Caco-2 (cell line): ENCODE measurements at regions not wholly inside any gene's neighbourhood (a gene's known extent, or its start where the extent isn't known, plus 50 kb on each side); places are given as distances from the start of the nearest gene placed in this dataset.
A peak's percentile ranks its signal among the peaks of the same experiment; 100 is the strongest.

Experiments
- BruUV-seq: library from RNA; stranded (reverse); fragments of 400-500 nt; replicated peaks from 2 replicates; lab custom pipeline; 2021; lab: Mats Ljungman, UMichigan
- CTCF ChIA-PET: fragments of 300-600 bp; sonication (Branson Sonifier 250); formaldehyde crosslinking; loops from one replicate; lab custom pipeline; 2022; ENCODE audit warnings: antibody characterized with exemption; lab: Charles Lee
- POLR2A ChIA-PET: fragments of 300-600 bp; sonication (Branson Sonifier 250); formaldehyde crosslinking; loops from one replicate; lab custom pipeline; 2022; ENCODE audit warnings: antibody characterized with exemption; lab: Charles Lee
- DNase-seq, 2 experiments: peaks; one replicate each; pipeline versions ENCODE4 v3.0.0 to v3.0.0-alpha.2; 2020 to 2022
- H3K27me3 ChIP-seq: replicated peaks from 2 replicates; pipeline ENCODE4 v1.6.0; 2011; ENCODE audit warnings: low read length; ENCODE audit not compliant: control insufficient read depth, insufficient read depth
- H3K36me3 ChIP-seq: 2 replicates; pipeline ENCODE4 v1.5.1; 2011; ENCODE audit warnings: low read length; ENCODE audit not compliant: control insufficient read depth, insufficient read depth
- H3K4me1 ChIP-seq: fragments of 250-450 bp; sonication (Bioruptor Pico); 2 replicates; pipeline ENCODE4 v1.5.1; 2020; ENCODE audit warnings: mild to moderate bottlenecking
- H3K4me3 ChIP-seq: 2 replicates; pipeline ENCODE4 v1.5.1; 2011; ENCODE audit warnings: low read depth, mild to moderate bottlenecking, control low read depth, low read length
- H3K9me3 ChIP-seq: fragments of 250-450 bp; sonication (Bioruptor Pico); 2 replicates; pipeline ENCODE4 v1.5.1; 2020; ENCODE audit warnings: mild to moderate bottlenecking, moderate library complexity
- H3K27ac Mint-ChIP-seq: one replicate; pipeline ENCODE4 v1.8.0; 2022; ENCODE audit warnings: mixed read lengths; ENCODE audit not compliant: unreplicated experiment
- H3K27me3 Mint-ChIP-seq: one replicate; pipeline ENCODE4 v1.8.0; 2022; ENCODE audit warnings: mixed read lengths; ENCODE audit not compliant: insufficient read depth, unreplicated experiment
- H3K36me3 Mint-ChIP-seq: one replicate; pipeline ENCODE4 v1.8.0; 2022; ENCODE audit warnings: mild to moderate bottlenecking, mixed read lengths; ENCODE audit not compliant: insufficient read depth, unreplicated experiment
- H3K4me1 Mint-ChIP-seq: one replicate; pipeline ENCODE4 v1.8.0; 2022; ENCODE audit warnings: low read depth, mixed read lengths; ENCODE audit not compliant: unreplicated experiment
- H3K4me3 Mint-ChIP-seq: one replicate; pipeline ENCODE4 v1.8.0; 2022; ENCODE audit warnings: mild to moderate bottlenecking, moderate library complexity, mixed read lengths; ENCODE audit not compliant: unreplicated experiment
- H3K9me3 Mint-ChIP-seq: one replicate; pipeline ENCODE4 v1.8.0; 2022; ENCODE audit warnings: mixed read lengths; ENCODE audit not compliant: unreplicated experiment
- intact Hi-C: fragments of 100-400 bp; cut with micrococcal nuclease; formaldehyde crosslinking; loops from one replicate; pipeline ENCODE4 v1.10.0; 2022; ENCODE audit not compliant: unreplicated experiment
- TF ChIP-seq, protein P1 (sequence below), 2 experiments: fragments of 200-600 bp in 1 of 2; IDR thresholded peaks; 1 replicate in 1 of 2; 2 replicates in 1 of 2; pipeline versions ENCODE4 v1.5.1 to v1.8.0; 2011 to 2022; ENCODE audit warnings: antibody characterized with exemption in 1 of 2, control low read depth in 1 of 2, inconsistent platforms in 1 of 2, low read depth in 1 of 2, low read length in 1 of 2, mild to moderate bottlenecking in 1 of 2, moderate library complexity in 1 of 2; ENCODE audit not compliant: insufficient read depth in 1 of 2, severe bottlenecking in 1 of 2, unreplicated experiment in 1 of 2

DNA sequence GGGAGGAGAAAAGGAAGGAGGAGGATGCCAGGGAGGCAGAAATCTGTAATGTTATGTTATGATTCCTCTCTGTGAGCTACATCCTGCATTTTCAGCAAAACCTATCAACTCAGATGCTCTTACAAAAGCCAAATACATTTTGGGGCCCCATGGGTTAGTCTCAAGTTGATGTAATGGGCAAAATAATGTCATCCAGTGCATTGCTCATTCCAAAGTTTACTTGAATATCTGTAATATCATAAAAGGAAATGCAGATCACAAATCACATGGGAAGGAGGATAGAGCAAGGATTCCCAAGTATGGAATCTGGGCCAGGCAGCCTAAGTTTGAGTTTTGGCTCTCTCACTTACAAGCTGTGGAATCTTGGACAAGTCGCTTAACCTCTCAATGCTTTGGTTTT is 74.9 kb upstream of the SOD3 start:
- H3K9me3 ChIP-seq: no peaks in the 10 kb centered on the region; the same call in 1 of the 2 replicates
- Mint-ChIP-seq H3K36me3 (no peaks in the 10 kb centered on the region), H3K27me3 (peaks cover 2% of the 10 kb centered on the region), H3K4me3 (no peak overlapping the region), H3K9me3 (no peaks in the 10 kb centered on the region), H3K4me1 (no peaks in the 10 kb centered on the region), H3K27ac (no peak overlapping the region)
- H3K27me3 ChIP-seq: no peaks in the 10 kb centered on the region
- H3K4me1 ChIP-seq: no peaks in the 10 kb centered on the region
- no peak for DNase-seq
- intact Hi-C loops: no loop called here
- BruUV-seq: no TSS peak
- H3K36me3 ChIP-seq: no peaks in the 10 kb centered on the region
- H3K4me3 ChIP-seq: no peak overlapping the region
- ChIA-PET POLR2A (no interaction called here), CTCF (no interaction called here)
- TF ChIP-seq, protein P1, sequence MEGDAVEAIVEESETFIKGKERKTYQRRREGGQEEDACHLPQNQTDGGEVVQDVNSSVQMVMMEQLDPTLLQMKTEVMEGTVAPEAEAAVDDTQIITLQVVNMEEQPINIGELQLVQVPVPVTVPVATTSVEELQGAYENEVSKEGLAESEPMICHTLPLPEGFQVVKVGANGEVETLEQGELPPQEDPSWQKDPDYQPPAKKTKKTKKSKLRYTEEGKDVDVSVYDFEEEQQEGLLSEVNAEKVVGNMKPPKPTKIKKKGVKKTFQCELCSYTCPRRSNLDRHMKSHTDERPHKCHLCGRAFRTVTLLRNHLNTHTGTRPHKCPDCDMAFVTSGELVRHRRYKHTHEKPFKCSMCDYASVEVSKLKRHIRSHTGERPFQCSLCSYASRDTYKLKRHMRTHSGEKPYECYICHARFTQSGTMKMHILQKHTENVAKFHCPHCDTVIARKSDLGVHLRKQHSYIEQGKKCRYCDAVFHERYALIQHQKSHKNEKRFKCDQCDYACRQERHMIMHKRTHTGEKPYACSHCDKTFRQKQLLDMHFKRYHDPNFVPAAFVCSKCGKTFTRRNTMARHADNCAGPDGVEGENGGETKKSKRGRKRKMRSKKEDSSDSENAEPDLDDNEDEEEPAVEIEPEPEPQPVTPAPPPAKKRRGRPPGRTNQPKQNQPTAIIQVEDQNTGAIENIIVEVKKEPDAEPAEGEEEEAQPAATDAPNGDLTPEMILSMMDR (IDR thresholded peaks at IDR 0.05; ENCODE audit: insufficient read depth in 1 of 2, low read depth in 1 of 2, low read length in 1 of 2, severe bottlenecking in 1 of 2, unreplicated experiment in 1 of 2): no peak

GRCh38 chr4:24720979-24721378 is 74.4 kb upstream of the SOD3 start:
- POLR2A ChIA-PET: no interaction called here
- Histone ChIP-seq H3K9me3 (no peaks in the 10 kb centered on the region; the same call in 1 of the 2 replicates), H3K4me1 (no peaks in the 10 kb centered on the region), H3K36me3 (no peaks in the 10 kb centered on the region), H3K4me3 (no peak overlapping the region), H3K27me3 (no peaks in the 10 kb centered on the region)
- no peaks in the 10 kb centered on the region for H3K36me3 Mint-ChIP-seq
- no peak overlapping the region for H3K27ac Mint-ChIP-seq
- CTCF ChIA-PET: no interaction called here
- no peaks in the 10 kb centered on the region for H3K9me3 Mint-ChIP-seq
- H3K4me1 Mint-ChIP-seq: no peaks in the 10 kb centered on the region
- intact Hi-C loops: no loop called here
- BruUV-seq: no TSS peak
- TF ChIP-seq, protein P1 (IDR thresholded peaks at IDR 0.05; ENCODE audit: insufficient read depth in 1 of 2, low read depth in 1 of 2, low read length in 1 of 2, severe bottlenecking in 1 of 2, unreplicated experiment in 1 of 2): no peak
- H3K4me3 Mint-ChIP-seq: no peak overlapping the region
- H3K27me3 Mint-ChIP-seq: peaks cover 2% of the 10 kb centered on the region
- DNase-seq: no peak

DNA sequence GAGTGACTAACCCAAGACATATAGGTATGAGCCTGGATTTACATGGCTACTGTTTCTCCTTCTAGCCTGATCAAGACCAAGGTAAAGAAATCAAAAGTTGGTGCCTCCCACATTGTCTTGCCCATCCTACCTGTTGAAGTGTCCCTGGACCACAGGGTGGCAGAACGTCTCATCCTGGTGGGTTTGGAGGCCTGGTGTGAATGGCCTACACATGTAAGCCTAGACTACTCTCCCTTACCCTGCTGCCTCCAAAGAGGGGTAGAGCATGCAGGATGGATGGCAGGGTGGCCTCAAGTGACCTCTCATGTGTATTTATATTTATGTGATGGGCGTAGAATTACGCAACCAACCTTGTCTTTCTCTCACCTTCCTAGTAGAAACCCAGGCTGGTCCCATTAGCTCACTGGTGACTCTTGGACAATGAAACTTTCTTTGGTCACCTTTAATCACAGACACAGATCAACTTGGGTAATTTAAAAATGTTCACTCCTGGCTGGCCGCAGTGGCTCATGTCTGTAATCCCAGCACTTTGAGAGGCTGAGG is 73.3 kb upstream of the SOD3 start:
- peak in 1 of 2 experiments; percentile 6 for DNase-seq
- no peak overlapping the region for H3K4me3 ChIP-seq

More for the DNA sequence above, 73.3 kb upstream of the SOD3 start:
- ChIA-PET POLR2A (no interaction called here), CTCF (interaction anchor here (1.4 kb wide), 1 partner anchor 71 kb away, joined by 3 read pairs; no protein-coding TSS in a partner anchor)
- Mint-ChIP-seq H3K4me1 (no peaks in the 10 kb centered on the region), H3K9me3 (no peaks in the 10 kb centered on the region), H3K27me3 (peaks cover 2% of the 10 kb centered on the region), H3K36me3 (no peaks in the 10 kb centered on the region), H3K4me3 (no peak overlapping the region), H3K27ac (no peak overlapping the region)
- no peaks in the 10 kb centered on the region for H3K4me1 ChIP-seq
- TF ChIP-seq, protein P1 (IDR thresholded peaks at IDR 0.05; ENCODE audit: insufficient read depth in 1 of 2, low read depth in 1 of 2, low read length in 1 of 2, severe bottlenecking in 1 of 2, unreplicated experiment in 1 of 2): no peak
- intact Hi-C loops: no loop called here
- H3K27me3 ChIP-seq: no peaks in the 10 kb centered on the region
- no peaks in the 10 kb centered on the region for H3K36me3 ChIP-seq
- no TSS peak for BruUV-seq
- no peaks in the 10 kb centered on the region for H3K9me3 ChIP-seq
